ENCODE measurements at regions not wholly inside any gene's neighbourhood (a gene's known extent, or its start where the extent isn't known, plus 50 kb on each side); places are given as distances from the start of the nearest gene placed in this dataset.
"Not testable (repeated sequence)": the region's sequence is repeated elsewhere in the genome, so short reads cannot be mapped to it uniquely, and the experiment has no call there.

DNA sequence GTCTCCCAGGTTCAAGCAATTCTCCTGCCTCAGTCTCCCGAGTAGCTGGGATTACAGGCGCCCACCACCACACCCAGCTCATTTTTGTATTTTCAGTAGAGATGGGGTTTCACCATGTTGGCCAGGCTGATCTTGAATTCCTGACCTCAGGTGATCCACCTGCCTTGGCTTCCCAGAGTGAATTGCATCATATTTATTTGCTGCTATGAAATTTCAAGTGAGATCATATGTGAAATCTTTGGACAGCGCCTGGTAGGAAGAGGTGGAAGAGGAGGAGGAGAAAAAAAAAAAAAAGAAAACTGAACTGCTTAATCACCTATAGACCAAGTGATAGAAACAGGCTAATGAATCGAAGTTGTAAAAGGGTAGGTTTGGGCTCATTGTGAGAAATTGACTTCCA lies 557.8 kb upstream of the C16orf82 start:
- not testable (repeated sequence) for DNase-seq (ENCODE audit: low read depth)

DNA sequence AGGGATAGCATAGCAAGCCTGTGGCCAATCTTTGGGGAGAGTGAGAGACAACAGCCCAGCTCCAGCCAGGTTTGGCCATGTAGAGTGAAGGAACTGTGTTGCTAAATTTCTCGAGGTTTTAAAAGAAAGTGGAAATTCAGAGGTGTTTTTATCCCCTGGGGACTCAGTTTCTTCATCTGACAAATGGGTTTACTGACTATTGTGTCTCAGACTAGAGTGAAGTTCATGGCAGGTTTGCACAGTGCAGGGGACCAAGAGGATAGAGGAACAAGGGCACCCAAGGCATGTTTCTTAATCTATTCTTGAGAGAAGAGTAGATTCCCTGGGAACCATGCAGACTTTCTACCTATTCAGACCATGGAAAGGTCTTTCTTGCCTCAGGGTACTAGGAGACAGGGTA lies 555.8 kb upstream of the C16orf82 start:
- no peak for DNase-seq (ENCODE audit: low read depth)

DNA sequence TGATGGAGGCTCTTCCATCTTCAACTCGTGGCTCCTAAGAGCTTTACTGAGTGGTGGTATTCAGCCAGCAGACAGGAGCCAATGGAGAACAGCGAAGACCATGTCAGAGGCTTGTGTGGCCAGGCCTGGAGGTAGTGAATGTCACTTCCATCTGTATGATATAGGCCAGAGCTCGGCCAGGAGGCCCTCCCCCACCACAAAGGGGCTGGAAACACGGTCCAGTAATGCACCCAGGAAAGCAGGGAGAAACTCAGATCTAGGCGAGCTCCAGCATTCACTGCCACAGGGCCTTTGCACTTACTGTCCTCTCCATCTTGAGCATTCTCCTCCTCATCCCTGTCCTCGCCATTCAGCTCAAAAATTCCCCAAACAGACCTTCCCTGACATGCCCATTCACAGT lies 555.3 kb upstream of the C16orf82 start:
- DNase-seq (ENCODE audit: low read depth), result no peak

DNA sequence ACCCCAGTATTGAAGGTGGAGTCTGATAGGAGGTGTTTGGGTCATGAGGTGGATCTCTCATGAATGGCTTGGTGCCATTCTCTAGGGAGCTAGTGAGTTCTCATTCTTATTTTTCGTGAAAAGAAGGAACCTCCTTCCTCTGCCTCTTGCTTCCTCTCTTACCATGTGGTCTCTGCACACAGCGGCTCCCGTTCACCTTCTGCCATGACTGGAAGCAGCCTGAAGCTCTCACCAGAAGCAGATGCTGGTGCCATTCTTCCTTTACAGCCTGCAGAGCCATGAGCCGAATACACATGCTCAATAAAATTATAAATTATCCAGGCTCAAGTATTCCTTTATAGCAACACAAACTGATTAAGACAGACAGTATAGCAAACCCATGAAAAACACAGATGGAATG lies 545.1 kb upstream of the C16orf82 start:
- no peak for DNase-seq (ENCODE audit: low read depth)

DNA sequence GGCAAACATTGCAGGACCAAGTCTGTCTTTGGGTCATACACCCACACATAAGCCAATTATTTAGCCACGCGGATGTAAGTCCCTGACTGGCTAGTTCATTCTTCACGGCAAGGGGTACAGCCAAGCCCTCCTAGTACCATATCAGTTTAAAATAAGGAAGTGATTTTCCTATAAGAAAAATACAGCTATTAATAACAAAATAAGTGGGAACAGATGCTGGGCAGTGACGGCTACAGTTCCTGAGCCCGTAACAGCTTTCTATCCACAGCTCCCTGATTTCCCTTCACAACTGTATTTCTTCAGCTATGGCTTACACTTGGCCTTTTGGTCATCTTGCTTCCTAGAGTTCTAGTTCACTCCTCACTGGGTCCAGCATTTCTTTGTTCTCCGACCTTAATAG lies 542.4 kb upstream of the C16orf82 start:
- DNase-seq (ENCODE audit: low read depth), result no peak

DNA sequence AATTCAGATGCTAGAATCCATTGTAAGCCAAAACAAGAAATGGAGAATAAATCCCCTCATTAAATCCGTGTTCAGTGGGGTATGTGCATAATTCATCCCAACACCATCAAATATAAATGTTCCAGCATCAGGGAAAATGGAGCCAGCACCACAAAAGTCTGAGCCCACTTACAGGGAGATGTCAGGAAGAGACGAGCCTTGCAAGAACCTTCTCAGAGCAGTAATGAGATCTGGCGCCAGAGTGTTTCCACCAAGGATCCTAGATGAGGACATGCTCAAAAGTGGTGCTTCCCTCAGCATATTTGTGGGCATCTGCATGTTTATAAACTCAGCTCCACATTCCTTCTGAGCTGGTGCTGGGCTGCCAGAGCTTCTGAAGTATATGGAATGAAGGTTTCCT lies 541.9 kb upstream of the C16orf82 start:
- no peak for DNase-seq (ENCODE audit: low read depth)

DNA sequence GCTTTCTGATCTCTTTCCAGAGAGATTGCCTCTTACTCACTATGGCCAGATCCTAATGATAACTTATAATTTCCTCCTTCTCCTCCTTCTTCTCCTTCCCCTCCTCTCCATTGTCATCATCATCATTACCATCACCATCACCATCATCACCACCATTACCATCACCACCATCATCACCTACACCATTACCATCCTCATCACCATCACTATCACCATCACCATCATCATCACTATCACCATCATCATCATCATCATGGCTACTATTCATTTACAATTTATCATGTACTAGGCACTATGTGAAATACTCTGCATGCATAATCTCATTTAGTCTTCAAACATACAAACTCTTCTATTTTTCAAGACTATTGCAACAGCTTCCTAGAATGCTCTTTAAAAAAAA lies 540.9 kb upstream of the C16orf82 start:
- no peak for DNase-seq (ENCODE audit: low read depth)

DNA sequence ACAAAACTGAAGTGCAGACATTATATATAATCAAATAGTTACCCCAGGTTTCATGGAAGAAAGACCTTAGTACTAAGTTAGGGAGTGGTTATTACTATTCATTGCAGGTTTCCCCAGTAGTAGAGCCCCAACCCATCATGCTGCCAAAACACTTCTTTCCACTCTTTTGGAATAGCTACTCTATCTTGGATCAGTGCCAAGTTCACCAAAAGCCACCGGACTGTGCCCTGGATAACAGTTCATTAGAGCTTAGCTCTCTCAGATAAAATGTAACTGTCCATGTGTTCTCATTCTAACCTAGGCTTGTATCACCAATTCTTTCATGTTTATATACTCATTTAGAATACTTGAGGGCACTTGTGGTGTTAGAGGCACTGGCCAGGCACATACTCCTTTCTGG lies 540.1 kb upstream of the C16orf82 start:
- no peak for DNase-seq (ENCODE audit: low read depth)

DNA sequence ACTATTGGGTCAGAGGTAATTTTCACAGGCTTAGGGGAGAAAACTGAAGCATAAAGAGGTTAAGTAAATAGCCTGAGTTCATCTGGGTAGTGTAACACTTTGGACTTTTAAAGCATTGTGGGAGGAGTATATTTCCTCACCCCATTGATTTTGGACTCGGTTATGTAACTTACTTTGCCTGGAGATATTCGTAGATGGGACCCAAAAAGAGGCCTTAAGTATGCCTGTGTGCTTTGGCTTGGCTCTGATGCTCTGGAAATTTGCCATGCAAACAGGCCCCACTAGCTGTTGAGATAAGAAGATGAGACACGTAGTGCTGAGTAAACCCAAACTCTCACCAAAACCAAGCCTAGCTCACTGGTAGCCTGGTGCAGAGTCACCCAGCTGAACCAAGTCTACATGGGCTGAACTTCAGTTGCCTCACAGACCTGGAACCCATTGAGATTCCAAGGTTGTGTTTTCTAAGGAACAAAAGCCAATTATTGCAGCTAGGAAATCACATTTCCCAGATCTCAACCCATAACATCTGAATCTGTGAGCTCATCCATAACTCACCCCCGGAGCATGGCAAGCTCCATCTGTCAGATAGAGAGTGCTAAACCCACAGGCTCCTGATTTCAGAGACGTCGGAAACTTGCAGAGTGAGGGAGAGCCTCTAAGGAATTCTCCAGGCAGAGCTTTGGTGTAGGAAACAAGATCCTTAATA lies 536.0 kb upstream of the C16orf82 start:
- DNase-seq (ENCODE audit: low read depth), result no peak

DNA sequence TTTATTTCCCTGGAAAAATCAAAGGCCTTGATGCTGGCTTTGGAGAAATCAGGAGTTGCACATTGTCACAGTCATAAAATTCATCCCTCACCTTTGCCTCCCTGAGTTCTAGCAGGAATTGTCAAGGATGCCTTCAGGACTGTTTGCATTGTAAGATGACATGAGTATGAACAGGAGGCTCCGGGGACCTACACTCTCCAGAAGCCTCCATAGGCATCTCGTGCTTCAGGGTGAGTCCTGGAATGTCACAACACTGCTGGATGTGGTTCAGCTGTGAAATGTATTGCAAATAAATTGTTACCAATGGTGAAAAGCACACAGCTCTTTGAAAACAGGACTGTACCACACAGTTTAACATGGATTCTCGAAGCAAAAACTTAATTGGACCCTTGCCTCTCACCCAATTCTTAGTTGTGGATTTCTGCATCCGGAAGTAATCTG lies 535.4 kb upstream of the C16orf82 start:
- no peak for DNase-seq (ENCODE audit: low read depth)

DNA sequence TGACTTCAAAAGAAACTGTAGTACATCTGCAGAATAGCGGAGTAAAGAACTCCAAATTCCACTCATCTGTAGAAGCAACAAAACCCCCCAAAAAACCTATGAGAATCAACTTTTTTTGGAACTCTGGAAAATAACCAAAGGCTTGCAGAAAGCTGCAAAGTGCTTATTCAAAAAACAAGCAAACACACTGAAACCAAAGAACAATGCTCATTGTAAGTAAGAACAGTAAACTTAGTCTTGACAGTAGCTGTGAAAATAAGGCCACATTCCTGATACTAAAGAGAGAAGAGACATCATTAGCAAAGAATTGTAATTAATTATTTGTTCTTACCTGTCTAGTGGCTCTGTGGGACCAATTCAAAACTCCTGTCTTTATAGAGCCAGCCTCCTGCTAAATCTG lies 534.3 kb upstream of the C16orf82 start:
- no peak for DNase-seq (ENCODE audit: low read depth)

DNA sequence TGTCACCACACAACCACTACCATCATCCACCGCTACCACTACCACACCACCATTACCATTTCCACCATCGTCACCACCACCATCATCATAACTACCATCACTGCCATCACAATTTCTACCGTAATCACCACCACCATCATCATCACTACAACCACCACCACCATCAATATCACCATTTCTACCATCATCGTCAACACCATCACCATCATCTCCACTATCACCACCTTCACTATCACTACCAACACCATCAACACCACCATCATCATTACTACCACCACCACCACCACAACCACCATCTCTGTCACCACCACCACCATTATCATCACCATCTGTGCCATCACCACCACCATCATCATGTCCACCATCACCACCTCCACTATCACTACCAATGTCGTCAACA lies 524.5 kb upstream of the C16orf82 start:
- DNase-seq (ENCODE audit: low read depth), result no peak

DNA sequence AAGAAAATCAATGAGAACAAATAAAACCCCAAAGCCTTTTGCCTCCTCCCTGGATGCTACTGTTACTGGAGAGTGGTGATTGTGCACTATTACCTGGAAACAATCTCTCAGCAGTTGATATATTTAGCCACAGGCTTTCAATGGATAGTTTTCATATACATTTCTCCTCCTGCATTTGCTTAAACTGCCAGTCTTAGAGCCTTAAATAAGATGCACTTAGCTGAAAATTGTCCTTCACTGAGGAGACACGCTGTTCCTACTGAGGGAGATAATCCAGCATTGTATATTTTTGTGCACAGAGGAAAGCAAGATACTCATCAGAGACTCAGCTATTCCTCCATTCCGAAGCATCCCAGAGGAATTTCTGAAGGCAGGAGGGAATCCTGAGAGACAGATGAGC lies 520.2 kb upstream of the C16orf82 start:
- no peak for DNase-seq (ENCODE audit: low read depth)

DNA sequence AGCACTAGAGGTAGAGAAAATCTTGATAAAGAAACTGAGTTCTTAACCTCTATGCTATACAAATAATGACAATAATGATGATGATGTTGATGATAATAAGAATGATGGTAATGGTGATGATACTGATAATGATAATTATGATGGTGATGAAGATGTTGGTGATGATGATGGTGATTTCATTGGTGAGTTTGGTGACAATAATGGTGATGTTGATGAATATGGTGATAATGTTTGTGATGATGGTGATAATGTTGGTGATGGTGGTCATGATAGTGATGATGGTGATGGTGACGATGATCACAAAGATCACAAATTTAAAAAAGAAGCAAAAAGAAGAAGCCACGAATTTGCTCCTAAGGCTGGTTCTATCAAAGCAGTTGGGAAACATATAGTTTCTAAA lies 519.0 kb upstream of the C16orf82 start:
- no peak for DNase-seq (ENCODE audit: low read depth)

DNA sequence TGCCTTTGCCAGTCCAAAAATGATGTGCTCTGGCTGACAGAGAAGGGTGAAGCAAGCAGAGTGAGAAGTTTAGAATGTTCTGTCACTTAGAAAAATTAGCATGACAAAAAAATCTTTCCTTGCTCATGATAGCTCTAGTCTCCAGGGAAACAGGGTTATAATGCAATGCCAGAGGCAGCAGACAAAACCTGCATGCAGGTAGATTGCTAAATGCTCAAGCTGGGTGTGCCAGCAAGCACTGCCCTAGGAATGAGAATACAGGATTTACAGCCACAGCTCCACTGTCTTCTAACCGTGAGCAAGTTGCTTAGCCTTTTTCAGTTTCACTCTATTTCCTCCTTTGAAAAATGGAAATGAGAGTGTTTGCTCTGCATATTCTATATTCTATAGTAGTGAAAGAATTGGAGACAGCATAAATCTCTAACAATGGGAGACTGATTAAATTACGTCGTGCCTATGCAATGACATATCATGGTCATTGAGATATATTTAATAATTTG lies 516.6 kb upstream of the C16orf82 start:
- no peak for DNase-seq (ENCODE audit: low read depth)

DNA sequence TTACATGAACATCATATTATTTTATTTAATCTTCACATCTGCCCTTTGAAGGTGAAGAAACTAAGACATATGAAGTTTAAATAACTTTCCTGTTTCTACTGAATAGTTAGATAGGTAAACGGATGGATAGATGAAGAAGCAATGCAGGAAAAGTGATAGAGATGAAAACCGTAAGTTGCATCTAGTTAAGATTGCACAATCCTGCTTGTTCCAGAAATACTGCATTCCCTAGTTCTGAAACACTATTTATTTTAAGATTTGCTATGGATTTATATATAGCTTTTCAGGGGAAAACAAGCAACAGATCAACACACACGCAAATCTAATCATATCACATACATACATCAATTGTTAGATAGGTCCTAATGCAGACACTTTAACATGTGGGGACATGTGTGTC lies 512.7 kb upstream of the C16orf82 start:
- no peak for DNase-seq (ENCODE audit: low read depth)

DNA sequence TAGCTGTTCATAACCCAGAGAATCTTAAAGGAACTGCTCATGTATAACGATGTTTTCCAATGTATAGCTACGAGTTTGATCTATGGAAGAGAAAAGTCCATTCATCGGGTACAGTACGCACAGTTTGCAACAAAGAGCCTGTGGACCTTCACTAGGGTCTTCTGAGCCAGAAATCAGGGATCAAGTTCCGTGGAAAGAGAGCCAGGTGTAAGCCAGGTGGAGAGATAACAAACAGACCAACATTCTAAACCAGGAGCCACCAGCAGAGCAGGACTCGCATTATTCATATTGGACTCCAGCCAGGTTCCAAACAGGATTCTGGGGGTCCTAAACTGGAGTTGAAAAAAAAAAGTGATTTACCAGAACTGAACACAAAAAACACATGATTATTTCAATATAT lies 505.4 kb upstream of the C16orf82 start:
- no peak for DNase-seq (ENCODE audit: low read depth)

DNA sequence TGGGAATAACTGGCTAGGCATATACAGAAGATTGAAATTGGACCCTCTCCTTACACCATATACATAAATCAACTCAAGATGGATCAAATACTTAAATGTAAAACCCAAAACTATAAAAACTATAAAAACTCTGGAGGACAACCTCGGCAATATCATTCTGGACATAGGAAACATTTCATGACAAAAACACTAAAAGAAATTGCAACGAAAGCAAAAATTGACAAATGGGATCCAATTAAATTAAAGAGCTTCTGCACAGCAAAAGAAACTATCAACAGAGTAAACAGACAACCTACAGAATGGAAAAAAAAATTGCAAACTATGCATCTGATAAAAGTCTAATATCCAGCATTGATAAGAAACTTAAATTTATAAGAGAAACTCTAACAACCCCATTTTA lies 503.7 kb upstream of the C16orf82 start:
- DNase-seq (ENCODE audit: low read depth), result no peak

DNA sequence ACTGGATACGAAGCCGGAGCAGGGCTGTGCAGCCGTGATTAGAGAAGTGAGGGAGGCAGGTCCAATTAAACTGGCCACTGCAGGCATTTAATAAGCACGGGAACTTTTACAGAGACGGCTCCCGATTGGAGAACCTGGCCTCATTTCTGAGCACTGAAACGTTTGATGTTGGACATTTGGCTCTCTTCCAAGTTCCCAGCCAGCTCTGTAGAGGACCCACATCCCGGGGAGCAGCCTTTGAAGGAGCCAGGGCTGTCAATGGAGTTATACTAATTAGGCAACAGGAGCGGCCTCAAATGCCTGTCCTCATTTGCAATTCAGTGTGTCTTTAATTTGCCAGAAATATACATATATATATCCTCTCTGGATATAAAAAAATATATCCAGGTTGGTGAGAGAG lies 499.4 kb upstream of the C16orf82 start:
- DNase-seq (ENCODE audit: low read depth), result no peak

DNA sequence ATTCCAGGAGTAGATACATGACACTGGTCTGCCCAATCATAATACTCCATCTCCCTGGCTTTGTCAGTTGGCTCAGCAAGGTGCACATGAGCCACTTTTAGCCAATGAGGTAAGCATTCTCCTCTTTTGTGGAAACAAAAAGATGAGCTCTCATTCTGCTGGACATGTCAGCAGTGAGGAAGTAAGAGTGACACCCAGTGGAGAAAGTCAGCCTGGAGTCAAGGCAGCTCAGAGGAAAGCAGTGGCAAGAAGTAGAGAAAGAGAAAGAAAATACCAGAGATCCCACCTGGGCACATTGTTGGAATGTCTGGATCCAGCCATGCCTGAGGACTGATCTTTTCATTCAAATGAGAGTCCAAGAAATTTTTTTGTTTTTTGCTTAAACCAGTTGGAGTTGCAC lies 496.9 kb upstream of the C16orf82 start:
- no peak for DNase-seq (ENCODE audit: low read depth)

DNA sequence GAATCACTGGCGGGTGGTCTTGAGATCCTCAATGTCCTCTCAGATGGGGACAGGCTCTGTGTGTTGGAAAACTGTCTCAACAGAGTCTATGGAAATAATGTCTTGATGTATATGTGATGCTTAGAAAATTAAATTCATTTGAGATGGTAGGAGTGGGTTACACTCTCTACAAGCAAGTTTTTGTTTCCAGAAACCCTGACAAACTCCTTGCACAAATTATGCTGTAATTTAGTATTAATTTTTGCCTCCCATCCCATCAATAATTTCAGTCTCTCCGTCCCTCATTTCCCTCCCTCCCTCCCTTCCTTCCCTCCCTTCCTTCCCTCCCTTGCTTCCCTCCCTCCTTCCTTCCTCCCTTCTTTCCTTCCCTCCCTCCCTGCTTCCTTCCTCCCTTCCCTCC lies 488.0 kb upstream of the C16orf82 start:
- no peak for DNase-seq (ENCODE audit: low read depth)

DNA sequence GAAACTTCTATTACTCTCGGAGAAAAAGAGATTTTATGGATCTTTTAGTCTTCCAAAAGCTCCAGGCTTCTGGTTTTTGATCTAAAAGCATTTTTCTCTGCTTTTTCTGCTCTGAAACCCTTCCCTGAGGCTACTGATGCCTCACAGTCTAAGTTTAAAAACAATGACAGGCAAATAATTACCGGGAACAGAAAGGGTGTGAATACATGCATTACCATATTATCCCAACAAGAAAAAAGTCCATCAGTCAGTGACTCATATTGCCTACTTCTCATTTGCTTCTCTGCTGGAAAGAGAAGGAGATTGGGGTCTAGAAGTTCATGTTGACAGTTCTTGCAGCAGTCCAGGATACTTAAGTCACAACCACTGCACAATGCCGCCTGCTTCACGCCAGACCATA lies 482.9 kb upstream of the C16orf82 start:
- DNase-seq (ENCODE audit: low read depth), result no peak

DNA sequence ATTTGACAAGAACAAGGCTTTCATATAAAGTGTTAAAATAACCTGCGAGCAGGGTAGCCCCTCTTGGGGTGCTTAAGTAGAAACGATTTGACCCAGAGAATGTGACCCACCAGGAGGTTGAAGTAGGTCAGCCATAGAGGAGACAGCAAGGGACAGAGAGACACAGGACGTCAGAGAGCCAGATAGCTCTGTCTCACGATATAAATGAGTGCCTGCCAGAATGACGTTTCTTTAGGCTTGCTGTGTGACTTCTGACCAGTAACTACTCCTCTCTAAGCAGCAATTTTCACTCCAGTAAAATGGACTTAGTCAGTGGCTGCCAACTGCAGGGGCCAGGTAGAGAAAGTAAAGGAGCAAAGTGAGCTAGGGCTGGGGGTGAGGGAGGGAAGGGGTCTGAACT lies 473.0 kb upstream of the C16orf82 start:
- DNase-seq (ENCODE audit: low read depth), result no peak

DNA sequence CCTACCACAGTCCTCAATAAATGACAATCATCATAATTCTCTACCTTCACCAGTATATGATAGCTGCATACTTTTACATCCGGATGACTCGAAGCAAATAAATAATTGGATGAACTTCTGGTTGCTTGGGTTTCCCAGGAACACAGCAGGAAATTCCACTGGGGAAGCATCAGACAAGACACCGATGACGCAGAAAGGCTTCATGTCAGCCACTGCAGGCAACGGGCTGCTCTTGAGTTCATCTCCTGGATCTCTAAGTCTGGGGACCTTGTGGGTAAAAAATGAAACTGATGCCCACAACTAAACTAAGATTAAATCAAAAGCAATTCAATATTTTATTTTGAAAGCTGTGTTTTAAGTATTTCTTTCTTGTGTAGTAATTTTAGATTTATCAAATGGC lies 472.1 kb upstream of the C16orf82 start:
- DNase-seq (ENCODE audit: low read depth), result no peak

DNA sequence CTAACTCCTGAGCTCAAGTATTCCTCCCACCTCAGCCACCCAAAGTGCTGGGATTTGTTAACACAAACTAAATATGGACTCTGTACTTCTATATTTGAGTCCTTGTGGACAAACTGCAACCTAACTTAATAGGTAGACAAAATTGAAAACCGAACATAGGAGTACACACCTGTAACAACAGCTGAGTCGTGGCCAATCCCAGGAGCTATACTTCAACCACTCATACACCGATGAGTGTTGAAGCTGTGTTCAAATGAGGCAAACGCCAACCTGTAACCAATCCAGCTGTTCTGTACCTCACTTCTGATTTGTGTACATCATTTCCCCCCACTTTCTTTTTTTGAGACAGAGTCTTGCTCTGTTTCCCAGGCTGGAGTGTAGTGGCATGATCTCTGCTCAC lies 471.5 kb upstream of the C16orf82 start:
- no peak for DNase-seq (ENCODE audit: low read depth)
